NCI-H1694 (cell line): ENCODE measurements at regions not wholly inside any gene's neighbourhood (a gene's known extent, or its start where the extent isn't known, plus 50 kb on each side); places are given as distances from the start of the nearest gene placed in this dataset.

ENCODE experiments used
- DNase-seq: peaks from one replicate; lab custom pipeline; 2025; lab: John Stamatoyannopoulos, UW

- no peak for DNase-seq
These were observed 312.9 kb downstream of the TCERG1L start for GRCh38 chr10:130998642-130999041.

- DNase-seq, result no peak
These were observed 311.9 kb downstream of the TCERG1L start for GRCh38 chr10:130999376-131000202.

DNA sequence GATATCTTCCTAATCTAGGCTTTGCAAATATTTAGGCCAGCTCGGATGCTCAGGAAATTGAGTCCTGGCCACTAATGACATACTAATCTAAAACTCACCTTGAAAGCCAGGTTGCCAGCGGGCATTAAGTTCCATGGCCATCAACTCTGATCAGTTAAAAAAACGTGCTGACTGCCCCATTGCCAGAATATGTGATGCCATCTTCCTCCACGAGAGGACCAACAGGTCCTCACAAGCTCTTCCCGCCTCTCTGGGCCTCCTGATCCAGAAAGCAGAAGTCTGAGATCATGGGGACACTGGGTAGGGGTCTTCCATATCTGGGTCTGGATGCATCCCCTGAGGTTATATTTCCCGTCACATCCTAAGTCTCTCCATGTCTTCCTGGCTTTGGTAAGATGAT, 311.3 kb downstream of the TCERG1L start:
- DNase-seq, result no peak

- no peak for DNase-seq
These were observed 310.8 kb downstream of the TCERG1L start for GRCh38 chr10:131000743-131001142.

- DNase-seq, result no peak
These were observed 310.1 kb downstream of the TCERG1L start for GRCh38 chr10:131001438-131001837.

DNA sequence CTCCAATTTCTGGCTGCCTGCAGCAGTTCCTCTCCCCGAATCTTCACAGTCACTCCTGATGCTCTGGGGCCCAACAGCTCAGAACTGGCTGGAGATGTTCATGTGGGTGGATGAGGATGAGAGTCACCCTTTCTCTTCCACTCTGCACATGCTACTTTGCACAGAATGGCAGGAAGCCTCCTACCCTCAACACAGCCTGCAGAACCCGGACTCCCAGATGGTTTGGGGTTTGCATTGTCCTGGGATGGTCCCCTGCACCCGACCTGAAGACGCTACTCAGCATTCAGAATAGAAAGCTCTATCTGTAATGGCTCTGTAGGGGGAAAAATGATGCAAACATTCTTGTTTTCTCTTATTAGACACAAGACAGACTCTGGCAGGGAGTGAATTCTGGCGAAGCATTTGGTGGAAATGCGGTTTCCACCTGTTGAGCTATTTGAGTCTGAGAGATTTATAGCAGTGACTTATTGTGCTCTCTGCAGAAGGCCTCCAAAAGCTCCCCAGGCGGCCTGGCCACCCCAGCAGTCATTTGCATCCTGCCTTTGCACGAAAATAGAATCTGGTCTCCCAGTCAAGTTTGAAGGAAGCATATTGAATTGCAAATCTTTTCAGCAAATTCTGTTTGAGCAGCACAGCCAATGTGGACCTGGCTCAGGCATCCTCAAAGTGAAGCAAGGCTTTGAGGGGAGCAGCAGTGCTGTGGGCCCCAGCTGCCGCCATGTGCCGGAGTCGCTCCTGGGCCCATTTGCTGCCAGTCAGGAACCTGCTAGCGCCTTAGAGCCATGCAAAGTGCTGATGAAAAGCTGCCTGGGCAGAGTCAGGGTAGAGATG, 309.3 kb downstream of the TCERG1L start:
- no peak for DNase-seq

GRCh38 chr10:131003455-131003854, 308.1 kb downstream of the TCERG1L start:
- DNase-seq, result no peak

DNA sequence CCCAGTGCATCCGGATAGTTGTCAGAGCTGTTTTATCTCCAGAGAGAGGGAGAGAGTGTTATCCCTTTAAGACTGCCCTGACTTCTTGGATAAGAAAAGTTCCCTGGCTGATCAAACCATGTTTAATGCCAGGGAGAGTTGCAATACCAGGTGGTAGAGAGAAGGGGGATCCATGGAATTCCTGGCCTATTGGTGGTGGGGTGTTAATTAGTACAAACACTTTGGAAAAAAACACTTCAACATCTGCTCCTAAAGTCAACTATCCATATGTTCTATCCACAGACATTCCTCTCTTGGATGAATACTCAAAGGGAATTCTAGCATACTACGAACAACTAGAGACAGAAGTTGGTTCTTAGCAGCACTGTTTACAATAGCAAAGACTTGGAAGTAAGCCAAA, 307.2 kb downstream of the TCERG1L start:
- DNase-seq, result peak; percentile 59

GRCh38 chr10:131006458-131007256, 304.9 kb downstream of the TCERG1L start:
- no peak for DNase-seq

GRCh38 chr10:131009791-131010190, 301.7 kb downstream of the TCERG1L start:
- DNase-seq, result no peak

DNA sequence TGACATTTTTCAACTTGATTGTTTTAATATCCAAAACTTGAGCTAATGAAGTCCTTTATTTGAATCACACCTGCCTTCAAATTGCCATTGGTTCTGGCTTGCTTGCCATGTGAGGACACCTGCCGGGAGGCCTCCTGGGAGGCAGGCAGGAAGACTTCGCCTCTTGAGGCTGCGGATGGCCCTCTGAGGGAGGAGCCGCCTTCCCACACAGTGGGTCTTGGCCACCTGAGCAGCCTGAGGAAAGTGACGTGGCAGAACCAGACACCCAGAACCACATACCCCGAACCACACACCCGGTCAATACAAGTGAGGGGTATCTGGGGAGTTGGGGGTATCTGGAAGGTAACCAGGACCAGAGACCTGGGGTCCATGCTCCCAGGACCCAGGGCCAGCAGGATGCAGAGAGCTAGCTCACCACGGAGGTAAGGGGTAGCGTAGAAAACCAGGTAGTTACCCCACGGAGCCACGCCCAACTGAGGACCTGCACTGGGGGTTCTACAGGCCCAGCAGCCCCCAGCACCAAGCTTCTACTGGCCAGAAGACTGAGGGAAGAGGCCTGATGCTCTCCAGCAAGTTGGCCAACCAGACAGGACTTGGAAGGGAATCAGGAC, 300.5 kb downstream of the TCERG1L start:
- no peak for DNase-seq

DNA sequence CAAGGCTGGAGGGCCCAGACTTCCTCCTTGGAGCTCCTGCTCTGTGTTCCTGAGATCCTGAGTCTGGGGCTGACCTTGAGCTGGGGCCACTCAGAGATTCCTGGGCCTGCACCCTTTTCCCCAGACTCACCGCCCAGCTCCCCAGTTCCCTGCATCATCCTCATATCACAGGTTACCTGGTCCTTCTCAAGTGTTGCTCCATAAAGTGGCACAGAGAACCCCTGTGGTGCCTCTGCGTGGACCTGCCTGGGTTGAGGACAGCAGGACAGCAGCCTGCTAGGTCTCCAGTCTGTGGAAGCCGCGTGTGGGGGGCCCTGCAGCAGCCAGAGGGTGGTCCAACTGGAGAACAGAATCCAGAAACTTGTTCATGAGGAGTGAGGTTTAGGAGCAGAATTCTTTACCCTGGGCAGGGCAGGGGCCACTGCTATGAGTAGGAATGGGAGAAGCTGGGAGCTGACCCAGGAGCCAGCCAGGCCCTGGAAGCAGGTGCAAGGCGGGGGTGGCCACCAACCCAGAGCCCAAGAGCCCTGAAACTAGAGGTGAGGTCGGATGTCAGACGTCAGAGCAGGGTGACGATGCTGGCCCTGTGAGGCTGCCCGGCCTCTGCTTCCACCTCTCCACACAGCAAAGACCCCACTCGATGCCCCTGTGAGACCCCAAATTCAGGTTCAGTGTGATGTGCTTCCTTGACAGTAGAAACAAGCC, 299.4 kb downstream of the TCERG1L start:
- DNase-seq, result no peak

DNA sequence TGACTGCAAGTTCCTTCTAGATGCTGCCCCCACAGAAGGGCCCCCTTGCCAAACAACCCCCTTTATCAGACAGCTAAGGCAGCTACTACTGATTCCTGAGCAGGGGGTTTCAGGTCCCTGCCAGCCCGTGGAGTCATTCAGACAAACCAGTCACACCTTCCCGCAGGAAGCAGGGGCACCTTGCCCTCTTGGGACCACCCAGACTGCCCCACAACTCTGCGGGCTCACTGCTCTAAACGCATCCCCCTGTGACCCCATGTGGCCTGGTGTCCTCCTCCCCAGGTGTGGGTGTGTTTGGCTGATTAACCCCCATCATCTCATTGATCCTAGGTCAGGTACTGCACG, 298.9 kb downstream of the TCERG1L start:
- DNase-seq, result no peak

DNA sequence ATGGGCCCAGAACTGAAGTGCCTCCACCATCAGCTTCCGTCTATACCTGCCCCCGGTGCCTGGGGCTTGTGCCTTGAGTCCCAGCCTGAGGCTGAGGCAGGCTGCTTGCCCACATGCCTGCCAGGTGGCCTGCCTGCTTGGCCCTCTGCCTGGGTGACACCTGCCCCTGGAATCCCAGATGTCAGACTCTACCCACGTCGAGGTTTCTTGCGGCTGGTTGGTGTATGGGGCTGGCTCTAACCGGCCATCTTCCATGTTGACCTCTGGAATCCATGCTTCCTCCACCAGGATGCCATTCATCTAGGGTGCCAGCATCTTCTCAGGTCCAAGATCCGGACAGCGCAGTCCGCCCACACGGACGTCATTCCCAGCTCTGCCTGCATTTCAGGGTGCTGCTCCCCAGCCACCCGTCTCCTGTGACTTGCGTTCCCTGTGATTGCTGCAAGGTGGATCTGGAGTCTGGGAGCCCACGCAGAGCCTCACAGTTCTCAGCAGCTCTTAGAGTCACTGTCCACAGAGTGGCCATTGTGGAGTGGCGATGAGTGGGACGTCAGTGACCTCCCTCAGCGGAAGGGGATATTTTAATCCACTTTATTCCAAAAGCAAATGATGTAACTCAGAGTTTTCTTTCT, 298.1 kb downstream of the TCERG1L start:
- no peak for DNase-seq

- no peak for DNase-seq
These were observed 297.2 kb downstream of the TCERG1L start for GRCh38 chr10:131014271-131014670.

DNA sequence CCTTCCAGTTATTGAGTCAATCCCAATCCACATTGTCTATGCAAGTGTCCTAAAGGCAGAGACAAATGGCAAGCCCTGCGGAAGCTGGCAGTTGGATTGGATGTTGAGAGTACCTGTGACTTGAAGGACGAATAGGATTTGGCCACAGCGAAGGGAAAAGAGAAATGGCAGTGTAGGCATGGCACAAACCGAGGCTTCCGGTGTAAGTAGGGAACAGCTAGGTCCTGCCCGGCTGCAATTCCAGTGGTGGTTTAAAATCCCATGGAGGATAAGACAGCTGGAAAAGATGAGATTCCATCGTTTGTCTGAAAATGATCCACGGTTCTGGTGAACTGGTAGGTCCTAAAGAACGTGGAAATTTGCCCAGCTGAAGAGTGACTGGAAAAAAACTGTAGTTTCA, 296.2 kb downstream of the TCERG1L start:
- DNase-seq, result no peak

GRCh38 chr10:131016556-131016955, 295.0 kb downstream of the TCERG1L start:
- DNase-seq, result no peak

DNA sequence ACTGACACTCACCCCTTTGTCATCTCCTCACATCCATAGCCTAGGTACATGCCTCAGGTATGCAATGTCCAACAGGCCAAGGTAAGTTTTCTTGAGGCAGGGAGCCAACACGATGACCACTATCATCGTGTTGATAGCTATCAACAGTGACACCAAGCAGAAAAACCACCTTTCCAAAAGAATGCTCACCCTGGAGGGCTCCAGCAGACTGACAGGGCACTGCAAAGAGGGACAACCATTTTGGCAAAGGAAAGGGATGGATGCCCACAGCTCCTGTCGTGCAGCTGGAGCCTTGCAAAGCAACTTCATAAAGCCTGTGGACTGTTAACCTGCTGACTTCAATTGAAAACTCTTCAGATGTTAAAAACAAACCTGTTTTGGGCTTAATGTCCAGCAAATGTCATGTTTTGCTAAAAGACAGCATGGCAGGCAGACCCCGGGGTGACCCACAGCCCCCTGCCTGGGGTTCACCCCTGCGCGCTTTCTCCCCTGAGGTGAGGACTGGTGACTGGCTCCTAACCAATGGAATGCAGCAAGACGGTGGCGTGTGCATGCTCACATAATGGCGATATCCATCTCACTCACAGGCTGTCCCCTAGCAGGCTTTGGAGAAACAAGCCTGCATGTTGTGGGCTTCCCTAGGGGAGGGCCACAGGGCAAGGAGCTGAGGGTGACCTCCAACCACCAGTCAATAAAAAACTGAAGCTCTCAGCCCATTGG, 293.8 kb downstream of the TCERG1L start:
- no peak for DNase-seq

GRCh38 chr10:131018886-131019500, 292.5 kb downstream of the TCERG1L start:
- no peak for DNase-seq

GRCh38 chr10:131019696-131020095, 291.8 kb downstream of the TCERG1L start:
- no peak for DNase-seq
